SK-N-MC (cell line): ENCODE measurements at regions not wholly inside any gene's neighbourhood (a gene's known extent, or its start where the extent isn't known, plus 50 kb on each side); places are given as distances from the start of the nearest gene placed in this dataset.

ENCODE experiments used
- DNase-seq: peaks from one replicate; pipeline ENCODE4 v3.0.0-alpha.2; 2011; ENCODE audit warnings: low read depth, low spot score
- H3K27ac ChIP-seq: fragments of 200-600 bp; sonication (generic); 2 replicates; pipeline ENCODE4 v1.5.1; 2016; ENCODE audit warnings: mixed run types
- H3K36me3 ChIP-seq: fragments of 200-600 bp; sonication (generic); 2 replicates; pipeline ENCODE4 v1.6.1; 2017; ENCODE audit warnings: antibody characterized with exemption, low read length, mixed read lengths; ENCODE audit not compliant: insufficient read depth
- H3K4me3 ChIP-seq: fragments of 200-600 bp; sonication (generic); 2 replicates; pipeline ENCODE4 v1.5.1; 2016
- H3K9ac ChIP-seq: fragments of 200-600 bp; sonication (generic); 2 replicates; pipeline ENCODE4 v1.8.0; 2017; ENCODE audit warnings: mixed run types, mixed read lengths; ENCODE audit not compliant: insufficient read length
- H3K9me3 ChIP-seq: fragments of 200-600 bp; sonication (generic); 2 replicates; pipeline ENCODE4 v1.6.1; 2017; ENCODE audit warnings: low read depth, mild to moderate bottlenecking, antibody characterized with exemption, low read length, moderate library complexity, mixed read lengths
- EZH2 ChIP-seq: fragments of 200-600 bp; sonication (generic); IDR thresholded peaks from one replicate; pipeline ENCODE4 v1.6.1; 2017; ENCODE audit warnings: antibody characterized with exemption
- FOXP2 ChIP-seq: optimal IDR thresholded peaks from 2 replicates; pipeline ENCODE3; 2011; ENCODE audit warnings: mild to moderate bottlenecking, moderate library complexity; ENCODE audit not compliant: insufficient read depth; ENCODE audit errors: extremely low read length, control extremely low read depth
- POLR2AphosphoS5 ChIP-seq: IDR thresholded peaks from 2 replicates; pipeline ENCODE4 v1.6.1; 2012; ENCODE audit warnings: mild to moderate bottlenecking, low read depth, low read length, borderline replicate concordance

GRCh38 chr4:67218883-67219282 lies 326.4 kb downstream of the CENPC start:
- no peak for DNase-seq
- TF ChIP-seq EZH2 = no peak
- TF ChIP-seq FOXP2 = no peak
- TF ChIP-seq POLR2AphosphoS5 = no peak
- Histone ChIP-seq H3K4me3 (no peak overlapping the region), H3K9me3 (no peaks in the 10 kb centered on the region), H3K9ac (no peak overlapping the region), H3K36me3 (no peaks in the 10 kb centered on the region), H3K27ac (no peak overlapping the region)

GRCh38 chr4:67207941-67208441 lies 337.3 kb downstream of the CENPC start:
- Histone ChIP-seq H3K9me3 (no peaks in the 10 kb centered on the region), H3K36me3 (no peaks in the 10 kb centered on the region), H3K27ac (no peak overlapping the region), H3K9ac (no peak overlapping the region), H3K4me3 (no peak overlapping the region)
- TF ChIP-seq EZH2 = no peak
- TF ChIP-seq FOXP2 = no peak
- TF ChIP-seq POLR2AphosphoS5 = no peak
- no peak for DNase-seq

GRCh38 chr4:67204441-67204840 lies 340.9 kb downstream of the CENPC start:
- no peaks in the 10 kb centered on the region for H3K9me3 ChIP-seq
- no peak overlapping the region; the same call in 1 of the 2 replicates for H3K4me3 ChIP-seq
- H3K36me3 ChIP-seq = no peaks in the 10 kb centered on the region
- H3K9ac ChIP-seq = no peak overlapping the region
- TF ChIP-seq POLR2AphosphoS5 = peak; percentile 50; the same call in 1 of the 2 replicates
- TF ChIP-seq FOXP2 = no peak
- H3K27ac ChIP-seq = no peak overlapping the region
- peak; percentile 80 for DNase-seq

- no peak overlapping the region for H3K4me3 ChIP-seq
- DNase-seq = no peak
- H3K9ac ChIP-seq = no peak overlapping the region
- H3K36me3 ChIP-seq = no peaks in the 10 kb centered on the region
- no peak overlapping the region for H3K27ac ChIP-seq
- TF ChIP-seq FOXP2 (no peak), POLR2AphosphoS5 (no peak), EZH2 (no peak)
- no peaks in the 10 kb centered on the region for H3K9me3 ChIP-seq
Measured at GRCh38 chr4:67201334-67201733, 344.0 kb downstream of the CENPC start.

- Histone ChIP-seq H3K9ac (no peak overlapping the region), H3K4me3 (no peak overlapping the region), H3K9me3 (no peaks in the 10 kb centered on the region), H3K36me3 (no peaks in the 10 kb centered on the region), H3K27ac (no peak overlapping the region)
- peak; percentile 62 for DNase-seq
- TF ChIP-seq POLR2AphosphoS5 = no peak
- no peak for TF ChIP-seq EZH2
Measured at GRCh38 chr4:67198727-67199126, 346.6 kb downstream of the CENPC start.

GRCh38 chr4:67167849-67168248 lies 377.5 kb downstream of the CENPC start:
- no peak for TF ChIP-seq EZH2
- no peak for TF ChIP-seq FOXP2
- TF ChIP-seq POLR2AphosphoS5 = no peak
- Histone ChIP-seq H3K4me3 (no peak overlapping the region), H3K9me3 (no peaks in the 10 kb centered on the region), H3K36me3 (no peaks in the 10 kb centered on the region), H3K9ac (no peak overlapping the region), H3K27ac (no peak overlapping the region)
- no peak for DNase-seq

- TF ChIP-seq FOXP2 = no peak
- no peak for TF ChIP-seq EZH2
- TF ChIP-seq POLR2AphosphoS5 = no peak
- H3K9me3 ChIP-seq = no peaks in the 10 kb centered on the region
- H3K9ac ChIP-seq = no peak overlapping the region
- H3K4me3 ChIP-seq = no peak overlapping the region
- no peak for DNase-seq
- no peak overlapping the region for H3K27ac ChIP-seq
- H3K36me3 ChIP-seq = no peaks in the 10 kb centered on the region
Measured at GRCh38 chr4:67162690-67163089, 382.6 kb downstream of the CENPC start.

- Histone ChIP-seq H3K4me3 (no peak overlapping the region), H3K27ac (no peak overlapping the region), H3K36me3 (no peaks in the 10 kb centered on the region), H3K9me3 (no peaks in the 10 kb centered on the region), H3K9ac (no peak overlapping the region)
- TF ChIP-seq FOXP2 (no peak), POLR2AphosphoS5 (no peak), EZH2 (no peak)
- no peak for DNase-seq
Measured at GRCh38 chr4:67161311-67161710, 384.0 kb downstream of the CENPC start.

- H3K9ac ChIP-seq = no peak overlapping the region
- no peaks in the 10 kb centered on the region for H3K9me3 ChIP-seq
- H3K36me3 ChIP-seq = no peaks in the 10 kb centered on the region
- H3K4me3 ChIP-seq = no peak overlapping the region
- H3K27ac ChIP-seq = no peak overlapping the region
- TF ChIP-seq FOXP2 (no peak), POLR2AphosphoS5 (no peak), EZH2 (no peak)
- no peak for DNase-seq
Measured at GRCh38 chr4:67160394-67160793, 384.9 kb downstream of the CENPC start.
